SK-N-SH (cell line): ENCODE measurements at regions not wholly inside any gene's neighbourhood (a gene's known extent, or its start where the extent isn't known, plus 50 kb on each side); places are given as distances from the start of the nearest gene placed in this dataset.
A peak's percentile ranks its signal among the peaks of the same experiment; 100 is the strongest.

Source experiments
- CTCF ChIA-PET: fragments of 300-600, 350-600 bp; formaldehyde crosslinking; extraction: SDS; loops from one replicate; lab custom pipeline; 2021; lab: Yijun Ruan, JAX
- POLR2A ChIA-PET: fragments of 350-600 bp; sonication (Branson Sonifier 250); formaldehyde crosslinking; extraction: SDS; loops from one replicate; lab custom pipeline; 2020; ENCODE audit warnings: antibody characterized with exemption, inconsistent platforms; lab: Yijun Ruan, JAX
- DNase-seq: peaks from one replicate; pipeline ENCODE4 v3.0.0; 2012
- H2AFZ ChIP-seq: fragments of 200-600 bp; sonication (generic); 2 replicates; pipeline ENCODE4 v1.8.1; 2016; ENCODE audit warnings: antibody characterized with exemption, mild to moderate bottlenecking, low read depth
- H3F3A ChIP-seq: fragments of 200-600 bp; sonication (generic); replicated peaks from 2 replicates; pipeline ENCODE3; 2016; ENCODE audit warnings: antibody characterized with exemption, mild to moderate bottlenecking; ENCODE audit not compliant: insufficient read depth
- H3K27ac ChIP-seq, 2 experiments: fragments of 200-500 bp in 1 of 2; fragments of 200-600 bp in 1 of 2; sonication (Bioruptor generic) in 1 of 2; sonication (generic), shearing (Covaris generic) in 1 of 2; 2 replicates each; pipeline versions ENCODE4 v1.5.1 to v1.6.1; 2014 to 2016; ENCODE audit warnings: low read depth in 2 of 2, inconsistent platforms in 1 of 2, low read length in 1 of 2, mild to moderate bottlenecking in 1 of 2, mixed read lengths in 1 of 2
- H3K27me3 ChIP-seq: fragments of 200-600 bp; sonication (generic), shearing (Covaris generic); 2 replicates; pipeline ENCODE4 v1.6.1; 2016; ENCODE audit warnings: mixed run types; ENCODE audit not compliant: insufficient read depth
- H3K36me3 ChIP-seq, 2 experiments: fragments of 200-500 bp in 1 of 2; fragments of 200-600 bp in 1 of 2; sonication (Bioruptor generic) in 1 of 2; sonication (generic) in 1 of 2; replicated peaks in 1 of 2; 2 replicates each; pipeline versions ENCODE3 to v1.5.1; 2014 to 2016; ENCODE audit warnings: low read length in 1 of 2, mild to moderate bottlenecking in 1 of 2; ENCODE audit not compliant: insufficient read depth in 2 of 2, control insufficient read depth in 1 of 2
- H3K4me1 ChIP-seq, 2 experiments: fragments of 200-500 bp in 1 of 2; fragments of 200-600 bp in 1 of 2; sonication (Bioruptor generic) in 1 of 2; sonication (generic), shearing (Covaris generic) in 1 of 2; 2 replicates each; pipeline versions ENCODE4 v1.5.1 to v1.6.1; 2014 to 2016; ENCODE audit warnings: low read depth in 1 of 2, low read length in 1 of 2, mixed run types in 1 of 2; ENCODE audit not compliant: insufficient read depth in 2 of 2, control insufficient read depth in 1 of 2
- H3K4me2 ChIP-seq: fragments of 200-600 bp; sonication (generic), shearing (Covaris generic); 2 replicates; pipeline ENCODE4 v1.6.1; 2017; ENCODE audit warnings: mixed run types
- H3K4me3 ChIP-seq, 2 experiments: fragments of 200-500 bp in 1 of 2; fragments of 200-600 bp in 1 of 2; sonication (Bioruptor generic) in 1 of 2; sonication (generic), shearing (Covaris generic) in 1 of 2; 2 replicates each; pipeline versions ENCODE4 v1.5.1 to v1.8.1; 2014 to 2016; ENCODE audit warnings: low read depth in 2 of 2, inconsistent platforms in 1 of 2, low read length in 1 of 2, mild to moderate bottlenecking in 1 of 2, mixed read lengths in 1 of 2, moderate library complexity in 1 of 2
- H3K79me2 ChIP-seq: fragments of 200-600 bp; sonication (generic); 2 replicates; pipeline ENCODE4 v1.8.1; 2017; ENCODE audit warnings: mild to moderate bottlenecking; ENCODE audit not compliant: insufficient read depth
- H3K9ac ChIP-seq: fragments of 200-600 bp; sonication (generic); 2 replicates; pipeline ENCODE4 v1.6.1; 2017; ENCODE audit warnings: mixed run types
- H3K9me2 ChIP-seq: fragments of 200-600 bp; sonication (generic); 2 replicates; pipeline ENCODE4 v1.6.1; 2017; ENCODE audit warnings: mixed run types
- H3K9me3 ChIP-seq: fragments of 200-600 bp; sonication (generic); 2 replicates; pipeline ENCODE4 v1.6.1; 2017; ENCODE audit warnings: mixed run types, mild to moderate bottlenecking, moderate library complexity
- H4K20me1 ChIP-seq: fragments of 200-600 bp; sonication (generic); 2 replicates; pipeline ENCODE4 v1.6.1; 2017; ENCODE audit warnings: mild to moderate bottlenecking, mixed run types; ENCODE audit not compliant: insufficient read depth
- CTCF ChIP-seq: fragments of 200-600 bp; sonication (generic); IDR thresholded peaks from 2 replicates; pipeline ENCODE4 v1.6.1; 2017; ENCODE audit warnings: antibody characterized with exemption, mild to moderate bottlenecking, moderate library complexity
- ELF1 ChIP-seq: IDR thresholded peaks from 2 replicates; pipeline ENCODE4 v1.4.0; 2012
- FOSL2 ChIP-seq: IDR thresholded peaks from 2 replicates; pipeline ENCODE4 v1.4.0; 2012; ENCODE audit warnings: low read depth, mild to moderate bottlenecking, moderate library complexity, borderline replicate concordance
- FOXJ3 ChIP-seq: sonication (generic); formaldehyde crosslinking; IDR thresholded peaks from 2 replicates; pipeline ENCODE4 v1.5.1; 2020; ENCODE audit warnings: mild to moderate bottlenecking, missing genetic modification reagents
- FOXM1 ChIP-seq: IDR thresholded peaks from 2 replicates; pipeline ENCODE4 v1.4.0; 2012; ENCODE audit warnings: low read depth, mild to moderate bottlenecking
- GABPA ChIP-seq: IDR thresholded peaks from 2 replicates; pipeline ENCODE4 v1.4.0; 2012; ENCODE audit warnings: low read depth, mild to moderate bottlenecking
- GATA2 ChIP-seq: sonication (generic); formaldehyde crosslinking; IDR thresholded peaks from 2 replicates; pipeline ENCODE4 v1.5.0; 2020; ENCODE audit warnings: mild to moderate bottlenecking, missing genetic modification reagents
- JUND ChIP-seq: IDR thresholded peaks from 2 replicates; pipeline ENCODE4 v1.4.0; 2012
- MAX ChIP-seq: IDR thresholded peaks from 2 replicates; pipeline ENCODE4 v1.4.0; 2012; ENCODE audit warnings: low read depth
- RAD21 ChIP-seq: IDR thresholded peaks from 2 replicates; pipeline ENCODE4 v1.6.1; 2012; ENCODE audit warnings: mild to moderate bottlenecking, low read length
- RFX5 ChIP-seq: IDR thresholded peaks from 2 replicates; pipeline ENCODE4 v1.6.1; 2012; ENCODE audit warnings: mild to moderate bottlenecking, improper control_type of control experiment, low read length
- USF2 ChIP-seq: fragments of 150-350 bp; IDR thresholded peaks from 2 replicates; pipeline ENCODE4 v1.6.1; 2017; ENCODE audit warnings: antibody characterized with exemption, low read length, low read depth, borderline replicate concordance
- ZBTB33 ChIP-seq: IDR thresholded peaks from 2 replicates; pipeline ENCODE4 v1.4.0; 2012; ENCODE audit warnings: low read depth, borderline replicate concordance
- WGBS: methylation state at CpG from one replicate; pipeline ENCODE4 v1.1.6; 2017; ENCODE audit warnings: low lambda C conversion rate; 5-methylcytosine and 5-hydroxymethylcytosine counted together

- Histone ChIP-seq H3K9ac (no peak overlapping the region), H2AFZ (no peak overlapping the region), H3K9me2 (no peaks in the 10 kb centered on the region), H3K79me2 (no peaks in the 10 kb centered on the region), H3K4me3 (no peak overlapping the region), H3K9me3 (no peaks in the 10 kb centered on the region), H4K20me1 (no peaks in the 10 kb centered on the region), H3K4me1 (no peaks in the 10 kb centered on the region), H3K4me2 (no peak overlapping the region)
- POLR2A ChIA-PET: no interaction called here
- no peak for DNase-seq
- TF ChIP-seq JUND (no peak), USF2 (no peak), FOXM1 (no peak), FOXJ3 (CRISPR knock-in tag) (no peak), RFX5 (no peak)
- TF ChIP-seq, all 33 proteins: peak for 0
- Histone ChIP-seq H3F3A (no peaks in the 10 kb centered on the region), H3K36me3 (no peaks in the 10 kb centered on the region), H3K27me3 (no peaks in the 10 kb centered on the region), H3K27ac (no peak overlapping the region)
- WGBS: 28% methylated on average over 6 of the region's 6 CpGs
- CTCF ChIA-PET: no interaction called here
Measured at GRCh38 chr20:39338469-39339376, 376.6 kb downstream of the DHX35 start.

GRCh38 chr20:39333211-39333610, 371.1 kb downstream of the DHX35 start:
- ChIA-PET CTCF (interaction anchor here (2.2 kb wide), 1 partner anchor 14 kb away, joined by 6 read pairs; no protein-coding TSS in a partner anchor), POLR2A (no interaction called here)
- H2AFZ ChIP-seq: no peak overlapping the region
- no peaks in the 10 kb centered on the region for H3K27me3 ChIP-seq
- no peaks in the 10 kb centered on the region for H3F3A ChIP-seq
- no peaks in the 10 kb centered on the region for H3K36me3 ChIP-seq
- 8% methylated on average over 2 of the region's 3 CpGs for WGBS
- H3K79me2 ChIP-seq: no peaks in the 10 kb centered on the region
- no peak overlapping the region for H3K4me3 ChIP-seq
- H4K20me1 ChIP-seq: no peaks in the 10 kb centered on the region
- H3K4me1 ChIP-seq: no peaks in the 10 kb centered on the region
- H3K4me2 ChIP-seq: no peak overlapping the region
- no peak overlapping the region for H3K27ac ChIP-seq
- DNase-seq: no peak
- no peaks in the 10 kb centered on the region for H3K9me3 ChIP-seq
- no peaks in the 10 kb centered on the region for H3K9me2 ChIP-seq
- no peak for TF ChIP-seq MAX
- no peak for TF ChIP-seq RAD21
- no peak for TF ChIP-seq ELF1
- no peak for TF ChIP-seq USF2
- TF ChIP-seq, all 33 proteins: peak for 0
- H3K9ac ChIP-seq: no peak overlapping the region

GRCh38 chr20:39328347-39328746, 366.2 kb downstream of the DHX35 start:
- TF ChIP-seq FOXJ3 (CRISPR knock-in tag): no peak
- TF ChIP-seq FOSL2: no peak
- peak; percentile 30; the same call in 1 of the 2 replicates for TF ChIP-seq GATA2 (CRISPR knock-in tag)
- TF ChIP-seq GABPA: no peak
- TF ChIP-seq MAX: no peak
- TF ChIP-seq ZBTB33: no peak
- no peak for TF ChIP-seq CTCF
- no peak for TF ChIP-seq RFX5
- Histone ChIP-seq H3K27ac (no peak overlapping the region), H4K20me1 (no peaks in the 10 kb centered on the region), H2AFZ (no peak overlapping the region), H3K79me2 (no peaks in the 10 kb centered on the region), H3K4me1 (no peaks in the 10 kb centered on the region), H3K27me3 (no peaks in the 10 kb centered on the region), H3F3A (no peaks in the 10 kb centered on the region), H3K36me3 (no peaks in the 10 kb centered on the region), H3K4me2 (no peak overlapping the region), H3K9me2 (no peaks in the 10 kb centered on the region), H3K4me3 (no peak overlapping the region), H3K9me3 (no peaks in the 10 kb centered on the region), H3K9ac (no peak overlapping the region)
- POLR2A ChIA-PET: no interaction called here
- 29% methylated on average over 4 of the region's 4 CpGs for WGBS
- no peak for DNase-seq
- CTCF ChIA-PET: interaction anchor here (1.0 to 1.6 kb wide), 2 partner anchors 28 to 39 kb away, joined by 3 to 4 read pairs; no protein-coding TSS in a partner anchor
